Brain microvascular endothelial cell (primary cell): ENCODE measurements at regions not wholly inside any gene's neighbourhood (a gene's known extent, or its start where the extent isn't known, plus 50 kb on each side); places are given as distances from the start of the nearest gene placed in this dataset.

Source experiments
- DNase-seq: peaks from one replicate; pipeline ENCODE4 v3.0.0-alpha.2; 2020
- H3K27ac ChIP-seq: fragments of 250-450 bp; sonication (Bioruptor Pico); 2 replicates; pipeline ENCODE4 v1.5.1; 2020; ENCODE audit warnings: mild to moderate bottlenecking, moderate library complexity
- H3K27me3 ChIP-seq: fragments of 250-450 bp; sonication (Bioruptor Pico); replicated peaks from 2 replicates; pipeline ENCODE4 v1.5.1; 2020; ENCODE audit warnings: mild to moderate bottlenecking
- H3K36me3 ChIP-seq: fragments of 250-450 bp; sonication (Bioruptor Pico); replicated peaks from 2 replicates; pipeline ENCODE4 v1.5.1; 2020; ENCODE audit warnings: mild to moderate bottlenecking
- H3K4me3 ChIP-seq: 2 replicates; pipeline ENCODE4 v1.5.1; 2011; ENCODE audit warnings: low read depth, mild to moderate bottlenecking, control low read depth, low read length, moderate library complexity
- CTCF ChIP-seq: IDR thresholded peaks from 2 replicates; pipeline ENCODE4 v1.5.1; 2011; ENCODE audit warnings: low read depth, mild to moderate bottlenecking, moderate library complexity, low read length, control low read depth, inconsistent platforms; ENCODE audit errors: missing control alignments
- in situ Hi-C: cut with HindIII; loops from 2 replicates; pipeline ENCODE4 v1.10.0; 2017; ENCODE audit warnings: low sequenced_read_pairs, low pct_ligation_motif_present

GRCh38 chr14:82778601-82779000 is 1244.9 kb upstream of the SEL1L start:
- Histone ChIP-seq H3K36me3 (no peaks in the 10 kb centered on the region), H3K4me3 (no peak overlapping the region), H3K27ac (no peak overlapping the region), H3K27me3 (no peaks in the 10 kb centered on the region)
- DNase-seq, result no peak
- TF ChIP-seq CTCF, result no peak
- in situ Hi-C loops, result no loop called here

- DNase-seq, result no peak
- no peak for TF ChIP-seq CTCF
- H3K27ac ChIP-seq, result no peak overlapping the region
- no peaks in the 10 kb centered on the region for H3K36me3 ChIP-seq
- H3K4me3 ChIP-seq, result no peak overlapping the region
- in situ Hi-C loops, result no loop called here
- no peaks in the 10 kb centered on the region for H3K27me3 ChIP-seq
Observed at GRCh38 chr14:82779301-82779700, 1245.6 kb upstream of the SEL1L start.

GRCh38 chr14:82785756-82786482 is 1252.3 kb upstream of the SEL1L start:
- no peak for DNase-seq
- Histone ChIP-seq H3K36me3 (no peaks in the 10 kb centered on the region), H3K27ac (no peak overlapping the region), H3K4me3 (no peak overlapping the region), H3K27me3 (no peaks in the 10 kb centered on the region)
- in situ Hi-C loops, result no loop called here
- no peak for TF ChIP-seq CTCF

- H3K36me3 ChIP-seq, result no peaks in the 10 kb centered on the region
- no peak for DNase-seq
- TF ChIP-seq CTCF, result no peak
- H3K27me3 ChIP-seq, result no peaks in the 10 kb centered on the region
- no peak overlapping the region for H3K27ac ChIP-seq
- H3K4me3 ChIP-seq, result no peak overlapping the region
- in situ Hi-C loops, result no loop called here
Observed at GRCh38 chr14:82786483-82786880, 1252.8 kb upstream of the SEL1L start.

- in situ Hi-C loops, result no loop called here
- TF ChIP-seq CTCF, result no peak
- no peak overlapping the region for H3K4me3 ChIP-seq
- no peak overlapping the region for H3K27ac ChIP-seq
- no peak for DNase-seq
- H3K36me3 ChIP-seq, result no peaks in the 10 kb centered on the region
- H3K27me3 ChIP-seq, result no peaks in the 10 kb centered on the region
Observed at GRCh38 chr14:82796086-82796485, 1262.4 kb upstream of the SEL1L start.

GRCh38 chr14:82798276-82798675 is 1264.6 kb upstream of the SEL1L start:
- H3K27ac ChIP-seq, result no peak overlapping the region
- DNase-seq, result no peak
- in situ Hi-C loops, result no loop called here
- TF ChIP-seq CTCF, result no peak
- H3K4me3 ChIP-seq, result no peak overlapping the region
- H3K36me3 ChIP-seq, result no peaks in the 10 kb centered on the region
- no peaks in the 10 kb centered on the region for H3K27me3 ChIP-seq
